B cell (primary cell): ENCODE measurements at regions not wholly inside any gene's neighbourhood (a gene's known extent, or its start where the extent isn't known, plus 50 kb on each side); places are given as distances from the start of the nearest gene placed in this dataset.

Source experiments
- ATAC-seq: fragments of 200-7000 bp; cut with Tn5 transposase; one replicate; pipeline ENCODE4 v1.10.0; 2021; ENCODE audit warnings: low read depth, mild to moderate bottlenecking, moderate number of reproducible peaks, moderate library complexity
- CTCF ChIA-PET: fragments of 350-600 bp; sonication (Branson Sonifier 250); formaldehyde crosslinking; loops from one replicate; lab custom pipeline; 2021; ENCODE audit warnings: antibody characterized with exemption, inconsistent platforms; lab: Charles Lee
- POLR2A ChIA-PET: fragments of 350-600 bp; sonication (Branson Sonifier 250); formaldehyde crosslinking; loops from one replicate; lab custom pipeline; 2021; ENCODE audit warnings: antibody characterized with exemption; lab: Charles Lee
- DNase-seq: peaks from one replicate; pipeline ENCODE4 v3.0.0; 2013
- H2AFZ ChIP-seq: 2 replicates; pipeline ENCODE4 v1.6.1; 2012; ENCODE audit warnings: mild to moderate bottlenecking, low read depth, low read length; ENCODE audit not compliant: insufficient read depth, poor library complexity, severe bottlenecking
- H3K27ac ChIP-seq, 2 donors: 1 replicate in 1 of 2; 2 replicates in 1 of 2; pipeline ENCODE4 v1.5.1; 2012 to 2013; ENCODE audit warnings: low read length in 2 of 2, mild to moderate bottlenecking in 2 of 2, moderate library complexity in 1 of 2
- H3K27me3 ChIP-seq, 4 experiments: fragments of 200-600 bp in 1 of 4; sonication (generic) in 1 of 4; replicated peaks in 1 of 4; 1 replicate in 2 of 4; 2 replicates in 2 of 4; pipeline versions ENCODE4 v1.6.1 to v1.7.0; 2013 to 2016; ENCODE audit warnings: low read length in 3 of 4, mild to moderate bottlenecking in 2 of 4, mixed read lengths in 1 of 4, moderate library complexity in 1 of 4; ENCODE audit not compliant: insufficient read depth in 4 of 4, control insufficient read depth in 3 of 4; ENCODE audit errors: control extremely low read depth in 1 of 4
- H3K36me3 ChIP-seq, 2 experiments: replicated peaks in 1 of 2; 1 replicate in 1 of 2; 2 replicates in 1 of 2; pipeline versions ENCODE4 v1.6.1 to v1.7.1; 2013; ENCODE audit warnings: low read length in 1 of 2; ENCODE audit not compliant: insufficient read depth in 2 of 2, control insufficient read depth in 1 of 2; ENCODE audit errors: control extremely low read depth in 1 of 2, extremely low read depth in 1 of 2
- H3K4me1 ChIP-seq, 2 donors: fragments of 200-600 bp in 1 of 2; sonication (generic) in 1 of 2; 1 replicate in 1 of 2; 2 replicates in 1 of 2; pipeline versions ENCODE4 v1.5.1 to v1.6.1; 2013 to 2017; ENCODE audit warnings: low read length in 2 of 2; ENCODE audit not compliant: control insufficient read depth in 2 of 2, insufficient read depth in 2 of 2
- H3K4me2 ChIP-seq: replicated peaks from 2 replicates; pipeline ENCODE3; 2012; ENCODE audit warnings: mild to moderate bottlenecking, low read depth, low read length; ENCODE audit not compliant: poor library complexity, severe bottlenecking
- H3K4me3 ChIP-seq, 5 experiments: fragments of 200-600 bp in 1 of 5; sonication (generic) in 1 of 5; 1 replicate in 3 of 5; 2 replicates in 2 of 5; pipeline versions ENCODE4 v1.5.1 to v1.7.0; 2011 to 2016; ENCODE audit warnings: low read length in 4 of 5, mild to moderate bottlenecking in 4 of 5, low read depth in 2 of 5, control low read depth in 1 of 5, moderate library complexity in 1 of 5; ENCODE audit not compliant: insufficient read depth in 1 of 5; ENCODE audit errors: control extremely low read depth in 1 of 5, extremely low read depth in 1 of 5
- H3K79me2 ChIP-seq: fragments of 200-600 bp; sonication (generic); one replicate; pipeline ENCODE4 v1.6.0; 2016; ENCODE audit warnings: low read length; ENCODE audit not compliant: control insufficient read depth, insufficient read depth
- H3K9ac ChIP-seq: fragments of 200-600 bp; sonication (generic); 2 replicates; pipeline ENCODE4 v1.6.1; 2017; ENCODE audit warnings: mild to moderate bottlenecking, low read length, moderate library complexity
- H3K9me3 ChIP-seq, 3 donors: one replicate each; pipeline versions ENCODE4 v1.6.1 to v1.7.1; 2013; ENCODE audit warnings: low read length in 2 of 3; ENCODE audit not compliant: control insufficient read depth in 2 of 3, insufficient read depth in 1 of 3; ENCODE audit errors: control extremely low read depth in 1 of 3
- H4K20me1 ChIP-seq: 2 replicates; pipeline ENCODE4 v1.6.0; 2012; ENCODE audit warnings: mild to moderate bottlenecking, low read length; ENCODE audit not compliant: insufficient read depth, control insufficient read depth, poor library complexity, severe bottlenecking
- H3K27ac Mint-ChIP-seq: one replicate; pipeline ENCODE4 v1.8.0; 2021; ENCODE audit warnings: mixed read lengths
- H3K27me3 Mint-ChIP-seq: one replicate; pipeline ENCODE4 v1.8.0; 2021; ENCODE audit warnings: mixed read lengths
- H3K4me1 Mint-ChIP-seq: one replicate; pipeline ENCODE4 v1.8.0; 2021; ENCODE audit warnings: mixed read lengths
- H3K4me3 Mint-ChIP-seq: one replicate; pipeline ENCODE4 v1.8.0; 2021; ENCODE audit warnings: mixed read lengths
- H3K9me3 Mint-ChIP-seq: one replicate; pipeline ENCODE4 v1.8.0; 2022; ENCODE audit warnings: mixed read lengths; ENCODE audit not compliant: insufficient read depth
- EZH2 ChIP-seq: IDR thresholded peaks from 2 replicates; pipeline ENCODE4 v1.6.1; 2012; ENCODE audit warnings: borderline replicate concordance, low read depth, mild to moderate bottlenecking, moderate library complexity, low read length; ENCODE audit not compliant: insufficient read depth, poor library complexity, severe bottlenecking
- WGBS: methylation state at CpG from one replicate; pipeline ENCODE4 v1.1.5; 2013; ENCODE audit warnings: missing lambda C conversion rate; ENCODE audit not compliant: insufficient coverage; 5-methylcytosine and 5-hydroxymethylcytosine counted together
- intact Hi-C: fragments of 100-400 bp; cut with micrococcal nuclease; formaldehyde crosslinking; loops from one replicate; pipeline ENCODE4 v1.10.0; 2022
- TF ChIP-seq, protein P1 (sequence below): fragments of 200-600 bp; IDR thresholded peaks from one replicate; pipeline ENCODE4 v1.8.0; 2022; ENCODE audit warnings: antibody characterized with exemption, mild to moderate bottlenecking

DNA sequence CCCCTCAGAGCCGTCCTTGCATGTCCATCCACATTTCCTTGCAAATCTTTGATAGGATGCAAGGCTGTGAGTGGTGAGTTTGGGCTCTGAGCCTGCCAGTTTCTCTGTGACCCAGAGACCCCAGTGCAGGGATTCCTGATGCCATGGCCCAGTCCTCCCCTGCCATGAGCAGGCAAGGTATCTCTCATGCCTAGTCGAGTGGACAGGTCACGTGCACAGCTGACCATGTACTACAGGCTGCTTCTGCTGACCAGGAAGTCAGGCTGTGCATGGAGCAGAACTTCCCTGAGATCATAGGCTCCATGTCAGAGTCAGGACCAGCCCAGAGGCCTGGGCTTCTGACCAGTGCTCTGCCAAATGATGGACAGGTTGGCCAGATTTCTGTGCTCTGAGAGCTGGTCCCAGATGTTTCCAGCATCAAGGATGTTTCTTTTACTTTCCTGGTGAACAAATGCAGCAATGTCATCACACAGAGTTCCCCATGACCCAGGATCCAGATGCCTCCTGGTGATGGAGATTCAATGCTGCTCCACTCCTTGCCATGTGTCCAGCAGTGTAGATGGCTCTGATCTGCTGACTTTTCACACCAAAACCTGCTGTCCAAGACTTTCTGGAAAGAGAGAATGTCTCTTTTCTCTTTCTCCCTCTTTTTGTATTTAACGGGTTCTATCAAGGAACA is 321.6 kb upstream of the HS6ST1 start:
- intact Hi-C loops, result no loop called here
- Mint-ChIP-seq H3K4me3 (no peak overlapping the region), H3K4me1 (peaks cover 2% of the 10 kb centered on the region), H3K9me3 (no peaks in the 10 kb centered on the region), H3K27me3 (peaks cover 17% of the 10 kb centered on the region), H3K27ac (no peak overlapping the region)
- Histone ChIP-seq H3K4me1 (no peaks in the 10 kb centered on the region), H3K27ac (no peak overlapping the region), H3K36me3 (no peaks in the 10 kb centered on the region), H4K20me1 (no peaks in the 10 kb centered on the region), H3K4me3 (no peak overlapping the region), H2AFZ (no peak overlapping the region), H3K4me2 (no peak overlapping the region), H3K9me3 (no peaks in the 10 kb centered on the region), H3K79me2 (no peaks in the 10 kb centered on the region), H3K27me3 (no peaks in the 10 kb centered on the region), H3K9ac (no peak overlapping the region)
- no peak for ATAC-seq
- TF ChIP-seq, protein P1, sequence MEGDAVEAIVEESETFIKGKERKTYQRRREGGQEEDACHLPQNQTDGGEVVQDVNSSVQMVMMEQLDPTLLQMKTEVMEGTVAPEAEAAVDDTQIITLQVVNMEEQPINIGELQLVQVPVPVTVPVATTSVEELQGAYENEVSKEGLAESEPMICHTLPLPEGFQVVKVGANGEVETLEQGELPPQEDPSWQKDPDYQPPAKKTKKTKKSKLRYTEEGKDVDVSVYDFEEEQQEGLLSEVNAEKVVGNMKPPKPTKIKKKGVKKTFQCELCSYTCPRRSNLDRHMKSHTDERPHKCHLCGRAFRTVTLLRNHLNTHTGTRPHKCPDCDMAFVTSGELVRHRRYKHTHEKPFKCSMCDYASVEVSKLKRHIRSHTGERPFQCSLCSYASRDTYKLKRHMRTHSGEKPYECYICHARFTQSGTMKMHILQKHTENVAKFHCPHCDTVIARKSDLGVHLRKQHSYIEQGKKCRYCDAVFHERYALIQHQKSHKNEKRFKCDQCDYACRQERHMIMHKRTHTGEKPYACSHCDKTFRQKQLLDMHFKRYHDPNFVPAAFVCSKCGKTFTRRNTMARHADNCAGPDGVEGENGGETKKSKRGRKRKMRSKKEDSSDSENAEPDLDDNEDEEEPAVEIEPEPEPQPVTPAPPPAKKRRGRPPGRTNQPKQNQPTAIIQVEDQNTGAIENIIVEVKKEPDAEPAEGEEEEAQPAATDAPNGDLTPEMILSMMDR, result no peak
- TF ChIP-seq EZH2, result no peak
- DNase-seq, result no peak
- ChIA-PET POLR2A (no interaction called here), CTCF (no interaction called here)
- 92% methylated on average over 2 of the region's 4 CpGs for WGBS

DNA sequence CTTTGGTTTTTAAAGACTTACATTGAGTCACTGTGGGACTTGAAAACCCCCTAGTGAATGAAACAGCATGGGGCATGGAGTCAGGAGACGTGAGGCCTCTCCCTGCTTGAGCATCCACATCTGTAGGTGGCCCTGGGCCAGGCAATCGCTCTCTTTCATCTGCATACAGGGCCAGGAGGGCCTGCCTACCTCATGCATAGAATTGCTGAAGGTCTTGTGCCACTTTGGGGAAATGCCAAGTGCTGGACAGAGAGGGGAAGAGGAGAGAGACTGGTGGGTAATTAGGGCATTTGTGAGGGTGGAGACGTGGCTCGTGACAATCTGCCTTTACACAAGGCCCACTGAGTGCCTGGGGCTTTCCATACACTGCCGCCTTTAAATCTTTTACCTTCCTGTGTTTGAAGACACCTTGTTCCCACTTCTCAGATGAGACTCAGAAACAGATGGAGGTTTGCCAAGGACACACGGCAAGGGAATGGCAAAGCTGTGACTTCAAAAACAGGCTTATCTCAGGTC is 322.2 kb upstream of the HS6ST1 start:
- no peak for DNase-seq

More for the DNA sequence above, 322.2 kb upstream of the HS6ST1 start:
- no peaks in the 10 kb centered on the region for H4K20me1 ChIP-seq
- no peak overlapping the region for H3K4me3 Mint-ChIP-seq
- H3K27me3 Mint-ChIP-seq, result peaks cover 21% of the 10 kb centered on the region
- no peaks in the 10 kb centered on the region for H3K27me3 ChIP-seq
- POLR2A ChIA-PET, result no interaction called here
- intact Hi-C loops, result no loop called here
- no peaks in the 10 kb centered on the region for H3K36me3 ChIP-seq
- no peak overlapping the region for H2AFZ ChIP-seq
- H3K4me1 ChIP-seq, result no peaks in the 10 kb centered on the region
- H3K9ac ChIP-seq, result no peak overlapping the region
- H3K27ac ChIP-seq, result no peak overlapping the region
- WGBS, result 96% methylated on average over 2 of the region's 6 CpGs
- no peaks in the 10 kb centered on the region for H3K79me2 ChIP-seq
- H3K9me3 ChIP-seq, result no peaks in the 10 kb centered on the region
- H3K4me3 ChIP-seq, result no peak overlapping the region
- ATAC-seq, result no peak
- H3K4me1 Mint-ChIP-seq, result peaks cover 2% of the 10 kb centered on the region
- CTCF ChIA-PET, result no interaction called here
- no peaks in the 10 kb centered on the region for H3K9me3 Mint-ChIP-seq
- no peak overlapping the region for H3K27ac Mint-ChIP-seq
- no peak overlapping the region for H3K4me2 ChIP-seq
- TF ChIP-seq, protein P1, result no peak
- TF ChIP-seq EZH2, result no peak
